ENCODE measurements at regions not wholly inside any gene's neighbourhood (a gene's known extent, or its start where the extent isn't known, plus 50 kb on each side); places are given as distances from the start of the nearest gene placed in this dataset.

DNA sequence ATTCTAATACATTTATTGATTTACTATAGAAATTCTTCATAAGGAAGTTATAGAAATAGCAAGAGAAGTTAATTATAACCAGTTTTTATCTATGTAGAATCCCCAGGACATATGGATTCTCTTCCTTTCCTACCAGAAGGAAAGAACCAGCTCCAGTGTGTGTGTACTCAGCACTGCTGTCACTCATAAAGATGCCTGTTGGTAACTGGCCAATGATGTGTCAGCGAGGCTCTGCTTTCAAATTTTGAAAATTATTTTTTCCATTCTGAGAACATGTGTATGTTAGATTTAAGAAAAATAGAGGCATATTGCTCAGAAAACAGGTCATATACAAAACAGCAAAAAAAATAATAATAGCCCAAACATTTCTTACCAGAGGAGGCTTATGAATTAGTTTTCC lies 814.8 kb upstream of the IGFBP7 start:
- H2BK12ac ChIP-seq (ENCODE audit: low read length in 2 of 2), result no peak overlapping the region
- H2AK5ac ChIP-seq (ENCODE audit: low read length, severe bottlenecking), result no peak overlapping the region
- H2BK15ac ChIP-seq (ENCODE audit: low read depth, poor library complexity, severe bottlenecking), result no peak overlapping the region
- H4K91ac ChIP-seq (ENCODE audit: low read length), result no peak overlapping the region
- H4K8ac ChIP-seq (ENCODE audit: low read length), result no peak overlapping the region
- no peak overlapping the region for H2AFZ ChIP-seq (ENCODE audit: low read depth, low read length)
- no peak overlapping the region for H3K4me2 ChIP-seq (ENCODE audit: low read length, poor library complexity, severe bottlenecking)
- H3K9me3 ChIP-seq (ENCODE audit: control insufficient read depth, low read length), result no peaks in the 10 kb centered on the region
- no peak overlapping the region for H3K4ac ChIP-seq (ENCODE audit: low read depth in 1 of 2, low read length in 2 of 2)
- no CpG with 5 or more reads among the region's 1 CpG for WGBS
- DNase-seq, result no peak
- no peak overlapping the region for H2BK5ac ChIP-seq (ENCODE audit: low read depth, low read length, poor library complexity, severe bottlenecking)
- H3K27me3 ChIP-seq (ENCODE audit: control insufficient read depth in 1 of 2, insufficient read depth in 1 of 2, low read length in 2 of 2), result no peaks in the 10 kb centered on the region
- H3K14ac ChIP-seq (ENCODE audit: low read length in 2 of 2), result no peak overlapping the region
- no peak overlapping the region for H2BK120ac ChIP-seq (ENCODE audit: low read depth, low read length)
- H3K18ac ChIP-seq (ENCODE audit: low read depth in 1 of 2, low read length in 2 of 2), result no peak overlapping the region
- no peak overlapping the region for H3K27ac ChIP-seq (ENCODE audit: low read length, poor library complexity, severe bottlenecking)
- H3K36me3 ChIP-seq (ENCODE audit: control insufficient read depth in 1 of 2, insufficient read depth in 2 of 2, low read depth in 1 of 2, low read length in 2 of 2), result no peaks in the 10 kb centered on the region
- H3K4me1 ChIP-seq (ENCODE audit: control insufficient read depth, insufficient read depth, low read depth, low read length), result no peaks in the 10 kb centered on the region
- H3K9ac ChIP-seq (ENCODE audit: low read length), result no peak overlapping the region
- H3K79me1 ChIP-seq (replicated peaks; ENCODE audit: low read length, poor library complexity, severe bottlenecking), result no peaks in the 10 kb centered on the region
- H3K23ac ChIP-seq (ENCODE audit: low read length in 2 of 2), result no peak overlapping the region
- H3K4me3 ChIP-seq (ENCODE audit: insufficient read depth in 1 of 2, low read depth in 1 of 2, low read length in 2 of 2), result no peak overlapping the region

DNA sequence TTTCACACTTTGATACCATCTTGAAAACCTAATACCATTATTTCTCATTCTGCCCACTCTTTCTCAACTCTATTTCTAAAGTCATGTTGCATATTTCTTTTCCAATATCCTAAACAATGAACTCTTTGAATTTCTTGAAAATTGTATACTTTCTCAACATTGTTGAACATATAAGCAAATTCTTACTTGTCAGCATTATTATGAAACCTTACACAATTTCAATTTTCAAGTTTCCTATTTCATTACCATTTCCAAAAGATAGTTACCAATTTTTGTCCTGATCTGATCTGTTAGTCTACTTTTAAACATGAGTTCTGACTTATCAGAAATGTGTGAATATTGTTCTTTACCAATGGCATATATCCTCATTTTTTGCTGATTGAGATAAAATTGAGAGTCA lies 806.3 kb upstream of the IGFBP7 start:
- Histone ChIP-seq H3K4me3 (ENCODE audit: insufficient read depth in 1 of 2, low read depth in 1 of 2, low read length in 2 of 2) (no peak overlapping the region), H2BK5ac (ENCODE audit: low read depth, low read length, poor library complexity, severe bottlenecking) (no peak overlapping the region), H4K8ac (ENCODE audit: low read length) (no peak overlapping the region), H3K36me3 (ENCODE audit: control insufficient read depth in 1 of 2, insufficient read depth in 2 of 2, low read depth in 1 of 2, low read length in 2 of 2) (no peaks in the 10 kb centered on the region), H3K18ac (ENCODE audit: low read depth in 1 of 2, low read length in 2 of 2) (no peak overlapping the region), H3K4ac (ENCODE audit: low read depth in 1 of 2, low read length in 2 of 2) (no peak overlapping the region), H3K9ac (ENCODE audit: low read length) (no peak overlapping the region), H3K79me1 (replicated peaks; ENCODE audit: low read length, poor library complexity, severe bottlenecking) (no peaks in the 10 kb centered on the region), H3K4me1 (ENCODE audit: control insufficient read depth, insufficient read depth, low read depth, low read length) (no peaks in the 10 kb centered on the region), H2BK12ac (ENCODE audit: low read length in 2 of 2) (no peak overlapping the region), H3K4me2 (ENCODE audit: low read length, poor library complexity, severe bottlenecking) (no peak overlapping the region), H2BK15ac (ENCODE audit: low read depth, poor library complexity, severe bottlenecking) (no peak overlapping the region), H3K23ac (ENCODE audit: low read length in 2 of 2) (no peak overlapping the region), H3K14ac (ENCODE audit: low read length in 2 of 2) (no peak overlapping the region), H2AK5ac (ENCODE audit: low read length, severe bottlenecking) (no peak overlapping the region), H4K91ac (ENCODE audit: low read length) (no peak overlapping the region), H3K9me3 (ENCODE audit: control insufficient read depth, low read length) (peaks cover 4% of the 10 kb centered on the region), H3K27ac (ENCODE audit: low read length, poor library complexity, severe bottlenecking) (no peak overlapping the region), H2BK120ac (ENCODE audit: low read depth, low read length) (no peak overlapping the region), H3K27me3 (ENCODE audit: control insufficient read depth in 1 of 2, insufficient read depth in 1 of 2, low read length in 2 of 2) (no peaks in the 10 kb centered on the region), H2AFZ (ENCODE audit: low read depth, low read length) (no peak overlapping the region)
- DNase-seq, result no peak

DNA sequence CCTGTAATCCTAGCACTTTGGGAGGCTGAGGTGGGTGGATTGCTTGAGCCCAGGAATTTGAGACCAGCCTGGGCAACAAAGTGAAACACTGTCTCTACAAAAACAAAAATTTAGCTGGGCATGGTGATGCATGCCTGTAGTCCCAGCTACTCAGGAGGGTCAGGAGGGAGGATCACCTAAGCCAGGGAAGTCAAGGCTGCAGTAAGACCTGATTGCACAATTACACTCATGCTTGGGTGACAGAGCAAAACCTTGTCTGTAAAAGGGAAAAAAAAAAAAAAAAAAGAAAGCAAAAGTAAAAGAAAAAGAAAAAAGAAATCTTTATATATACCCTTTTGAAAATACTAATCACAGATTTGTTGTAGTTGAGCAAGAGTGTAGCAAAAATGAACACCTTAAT lies 801.0 kb upstream of the IGFBP7 start:
- Histone ChIP-seq H3K79me1 (replicated peaks; ENCODE audit: low read length, poor library complexity, severe bottlenecking) (no peaks in the 10 kb centered on the region), H2AFZ (ENCODE audit: low read depth, low read length) (no peak overlapping the region), H3K14ac (ENCODE audit: low read length in 2 of 2) (no peak overlapping the region), H4K91ac (ENCODE audit: low read length) (no peak overlapping the region), H2BK12ac (ENCODE audit: low read length in 2 of 2) (no peak overlapping the region), H3K36me3 (ENCODE audit: control insufficient read depth in 1 of 2, insufficient read depth in 2 of 2, low read depth in 1 of 2, low read length in 2 of 2) (no peaks in the 10 kb centered on the region), H3K9me3 (ENCODE audit: control insufficient read depth, low read length) (no peaks in the 10 kb centered on the region), H3K4me1 (ENCODE audit: control insufficient read depth, insufficient read depth, low read depth, low read length) (no peaks in the 10 kb centered on the region), H3K4me3 (ENCODE audit: insufficient read depth in 1 of 2, low read depth in 1 of 2, low read length in 2 of 2) (no peak overlapping the region), H2AK5ac (ENCODE audit: low read length, severe bottlenecking) (no peak overlapping the region), H2BK120ac (ENCODE audit: low read depth, low read length) (no peak overlapping the region), H2BK5ac (ENCODE audit: low read depth, low read length, poor library complexity, severe bottlenecking) (no peak overlapping the region), H3K4me2 (ENCODE audit: low read length, poor library complexity, severe bottlenecking) (no peak overlapping the region), H2BK15ac (ENCODE audit: low read depth, poor library complexity, severe bottlenecking) (no peak overlapping the region), H3K27me3 (ENCODE audit: control insufficient read depth in 1 of 2, insufficient read depth in 1 of 2, low read length in 2 of 2) (no peaks in the 10 kb centered on the region), H3K27ac (ENCODE audit: low read length, poor library complexity, severe bottlenecking) (no peak overlapping the region), H3K4ac (ENCODE audit: low read depth in 1 of 2, low read length in 2 of 2) (no peak overlapping the region), H4K8ac (ENCODE audit: low read length) (no peak overlapping the region), H3K9ac (ENCODE audit: low read length) (no peak overlapping the region), H3K23ac (ENCODE audit: low read length in 2 of 2) (no peak overlapping the region), H3K18ac (ENCODE audit: low read depth in 1 of 2, low read length in 2 of 2) (no peak overlapping the region)
- no peak for DNase-seq

GRCh38 chr4:57910151-57910550 lies 800.0 kb upstream of the IGFBP7 start:
- no peaks in the 10 kb centered on the region for H3K9me3 ChIP-seq (ENCODE audit: control insufficient read depth, low read length)
- H3K27ac ChIP-seq (ENCODE audit: low read length, poor library complexity, severe bottlenecking), result no peak overlapping the region
- no peak overlapping the region for H3K4me2 ChIP-seq (ENCODE audit: low read length, poor library complexity, severe bottlenecking)
- no peak overlapping the region for H2BK12ac ChIP-seq (ENCODE audit: low read length in 2 of 2)
- H2BK5ac ChIP-seq (ENCODE audit: low read depth, low read length, poor library complexity, severe bottlenecking), result no peak overlapping the region
- H2BK120ac ChIP-seq (ENCODE audit: low read depth, low read length), result no peak overlapping the region
- no peak overlapping the region for H4K8ac ChIP-seq (ENCODE audit: low read length)
- no peak overlapping the region for H3K18ac ChIP-seq (ENCODE audit: low read depth in 1 of 2, low read length in 2 of 2)
- H3K4me1 ChIP-seq (ENCODE audit: control insufficient read depth, insufficient read depth, low read depth, low read length), result no peaks in the 10 kb centered on the region
- no peak overlapping the region for H2AK5ac ChIP-seq (ENCODE audit: low read length, severe bottlenecking)
- H2BK15ac ChIP-seq (ENCODE audit: low read depth, poor library complexity, severe bottlenecking), result no peak overlapping the region
- H3K79me1 ChIP-seq (replicated peaks; ENCODE audit: low read length, poor library complexity, severe bottlenecking), result no peaks in the 10 kb centered on the region
- H3K9ac ChIP-seq (ENCODE audit: low read length), result no peak overlapping the region
- H2AFZ ChIP-seq (ENCODE audit: low read depth, low read length), result no peak overlapping the region
- H3K27me3 ChIP-seq (ENCODE audit: control insufficient read depth in 1 of 2, insufficient read depth in 1 of 2, low read length in 2 of 2), result no peaks in the 10 kb centered on the region
- 94% methylated on average over 2 of the region's 3 CpGs for WGBS
- H3K23ac ChIP-seq (ENCODE audit: low read length in 2 of 2), result no peak overlapping the region
- H3K36me3 ChIP-seq (ENCODE audit: control insufficient read depth in 1 of 2, insufficient read depth in 2 of 2, low read depth in 1 of 2, low read length in 2 of 2), result no peaks in the 10 kb centered on the region
- H3K14ac ChIP-seq (ENCODE audit: low read length in 2 of 2), result no peak overlapping the region
- DNase-seq, result no peak
- no peak overlapping the region for H4K91ac ChIP-seq (ENCODE audit: low read length)
- H3K4me3 ChIP-seq (ENCODE audit: insufficient read depth in 1 of 2, low read depth in 1 of 2, low read length in 2 of 2), result no peak overlapping the region
- H3K4ac ChIP-seq (ENCODE audit: low read depth in 1 of 2, low read length in 2 of 2), result no peak overlapping the region

All from mesenchymal stem cell (in vitro differentiated cells and primary cell).